IMR-90 (cell line): ENCODE measurements at regions not wholly inside any gene's neighbourhood (a gene's known extent, or its start where the extent isn't known, plus 50 kb on each side); places are given as distances from the start of the nearest gene placed in this dataset.

Experiments
- ATAC-seq: fragments of 200-7000 bp; cut with Tn5 transposase; 2 replicates; pipeline ENCODE4 v1.9.1; 2020; ENCODE audit warnings: low read depth, mild to moderate bottlenecking, moderate library complexity
- BruUV-seq: library from RNA; stranded (reverse); fragments of 400-500 nt; replicated peaks from 2 replicates; lab custom pipeline; 2021; lab: Mats Ljungman, UMichigan
- CTCF ChIA-PET: fragments of 300-600 bp; formaldehyde crosslinking; extraction: SDS; loops from one replicate; lab custom pipeline; 2021; ENCODE audit warnings: antibody characterized with exemption; lab: Yijun Ruan, JAX
- POLR2A ChIA-PET: fragments of 300-600 bp; sonication (Branson Sonifier 250); formaldehyde crosslinking; loops from one replicate; lab custom pipeline; 2022; ENCODE audit warnings: antibody characterized with exemption; ENCODE audit not compliant: unreplicated experiment; lab: Charles Lee
- DNase-seq: peaks from one replicate; pipeline ENCODE4 v3.0.0; 2013
- H2AFZ ChIP-seq: replicated peaks from 2 replicates; pipeline ENCODE3; 2013; ENCODE audit warnings: low read length, mild to moderate bottlenecking; ENCODE audit not compliant: poor library complexity
- H2AK5ac ChIP-seq: 2 replicates; pipeline ENCODE4 v1.6.1; 2013; ENCODE audit warnings: low read depth, low read length, inconsistent platforms
- H2AK9ac ChIP-seq: replicated peaks from 2 replicates; pipeline ENCODE3; 2013; ENCODE audit warnings: mild to moderate bottlenecking, low read depth, low read length, moderate library complexity; ENCODE audit not compliant: poor library complexity
- H2BK120ac ChIP-seq: 2 replicates; pipeline ENCODE4 v1.6.1; 2013; ENCODE audit warnings: low read depth, low read length, inconsistent platforms
- H2BK15ac ChIP-seq: 3 replicates; pipeline ENCODE4 v1.6.1; 2013; ENCODE audit warnings: low read depth, low read length, inconsistent platforms
- H2BK20ac ChIP-seq: 2 replicates; pipeline ENCODE4 v1.6.1; 2013; ENCODE audit warnings: low read depth, mild to moderate bottlenecking, inconsistent platforms, low read length, moderate library complexity
- H2BK5ac ChIP-seq: 2 replicates; pipeline ENCODE4 v1.6.1; 2013; ENCODE audit warnings: mild to moderate bottlenecking, low read depth, low read length, inconsistent platforms; ENCODE audit not compliant: poor library complexity, severe bottlenecking
- H3K14ac ChIP-seq: replicated peaks from 2 replicates; pipeline ENCODE4 v1.6.1; 2013; ENCODE audit warnings: low read depth, low read length, inconsistent platforms
- H3K18ac ChIP-seq: 2 replicates; pipeline ENCODE4 v1.6.1; 2013; ENCODE audit warnings: low read depth, low read length, control low read depth
- H3K23ac ChIP-seq: 2 replicates; pipeline ENCODE4 v1.6.1; 2013; ENCODE audit warnings: low read depth, low read length, inconsistent platforms
- H3K27ac ChIP-seq: 2 replicates; pipeline ENCODE4 v1.5.1; 2013; ENCODE audit warnings: mild to moderate bottlenecking, control low read depth, low read length; ENCODE audit not compliant: insufficient read depth
- H3K27me3 ChIP-seq: 2 replicates; pipeline ENCODE4 v1.6.1; 2013; ENCODE audit warnings: low read length; ENCODE audit not compliant: control insufficient read depth, insufficient read depth
- H3K36me3 ChIP-seq: 2 replicates; pipeline ENCODE4 v1.6.1; 2013; ENCODE audit warnings: low read length, mixed read lengths; ENCODE audit not compliant: control insufficient read depth, insufficient read depth
- H3K4ac ChIP-seq: 2 replicates; pipeline ENCODE4 v1.6.1; 2013; ENCODE audit warnings: low read depth, low read length, inconsistent platforms
- H3K4me1 ChIP-seq: 2 replicates; pipeline ENCODE4 v1.6.1; 2013; ENCODE audit warnings: low read length, mixed read lengths; ENCODE audit not compliant: control insufficient read depth, insufficient read depth
- H3K4me2 ChIP-seq: 2 replicates; pipeline ENCODE4 v1.6.1; 2013; ENCODE audit warnings: low read depth, mild to moderate bottlenecking, control low read depth, low read length, moderate library complexity
- H3K4me3 ChIP-seq: 2 replicates; pipeline ENCODE4 v1.5.1; 2013; ENCODE audit warnings: low read depth, mild to moderate bottlenecking, control low read depth, low read length, moderate library complexity; ENCODE audit not compliant: insufficient read depth
- H3K56ac ChIP-seq: 2 replicates; pipeline ENCODE4 v1.6.1; 2013; ENCODE audit warnings: low read length, inconsistent platforms; ENCODE audit not compliant: insufficient read depth; ENCODE audit errors: extremely low read depth
- H3K79me1 ChIP-seq, 2 experiments: 2 replicates each; pipeline ENCODE4 v1.6.1; 2013; ENCODE audit warnings: low read length in 2 of 2, inconsistent platforms in 1 of 2, low read depth in 1 of 2
- H3K9ac ChIP-seq: 2 replicates; pipeline ENCODE4 v1.6.1; 2013; ENCODE audit warnings: low read depth, low read length, control low read depth
- H3K9me1 ChIP-seq: 2 replicates; pipeline ENCODE4 v1.6.1; 2013; ENCODE audit warnings: low read length, inconsistent platforms; ENCODE audit not compliant: insufficient read depth
- H3K9me3 ChIP-seq: 2 replicates; pipeline ENCODE4 v1.6.1; 2013; ENCODE audit warnings: low read length; ENCODE audit not compliant: control insufficient read depth, insufficient read depth
- H4K20me1 ChIP-seq: 2 replicates; pipeline ENCODE4 v1.6.1; 2013; ENCODE audit warnings: low read length, inconsistent platforms; ENCODE audit not compliant: insufficient read depth
- H4K5ac ChIP-seq: 2 replicates; pipeline ENCODE4 v1.6.1; 2013; ENCODE audit warnings: mild to moderate bottlenecking, low read depth, low read length, control low read depth
- H4K8ac ChIP-seq, 2 experiments: 2 replicates each; pipeline ENCODE4 v1.6.1; 2013; ENCODE audit warnings: low read depth in 2 of 2, low read length in 2 of 2, control low read depth in 1 of 2, inconsistent platforms in 1 of 2
- H4K91ac ChIP-seq: 2 replicates; pipeline ENCODE4 v1.6.1; 2013; ENCODE audit warnings: low read depth, low read length, inconsistent platforms; ENCODE audit not compliant: insufficient read depth
- BHLHE40 ChIP-seq: fragments of 150-350 bp; IDR thresholded peaks from 2 replicates; pipeline ENCODE4 v1.6.1; 2016; ENCODE audit warnings: mild to moderate bottlenecking, low read depth, low read length
- CEBPB ChIP-seq: IDR thresholded peaks from 2 replicates; pipeline ENCODE4 v1.6.1; 2012; ENCODE audit warnings: low read depth, low read length, improper control_type of control experiment
- CHD1 ChIP-seq: IDR thresholded peaks from 2 replicates; pipeline ENCODE4 v1.6.1; 2012; ENCODE audit warnings: low read depth, low read length, improper control_type of control experiment
- CTCF ChIP-seq: conservative IDR thresholded peaks from 2 replicates; pipeline ENCODE4 v1.5.1; 2012; ENCODE audit warnings: mild to moderate bottlenecking, low read depth, low read length, improper control_type of control experiment
- ELK1 ChIP-seq: fragments of 150-350 bp; IDR thresholded peaks from 2 replicates; pipeline ENCODE4 v1.6.1; 2016; ENCODE audit warnings: low read depth, mild to moderate bottlenecking, low read length, moderate library complexity, borderline replicate concordance
- FOS ChIP-seq: fragments of 150-350 bp; IDR thresholded peaks from 2 replicates; pipeline ENCODE4 v1.6.1; 2016; ENCODE audit warnings: low read depth, low read length
- MAFK ChIP-seq: IDR thresholded peaks from 2 replicates; pipeline ENCODE4 v1.6.1; 2012; ENCODE audit warnings: low read depth, low read length, improper control_type of control experiment
- MAZ ChIP-seq: IDR thresholded peaks from 2 replicates; pipeline ENCODE4 v1.6.1; 2012; ENCODE audit warnings: low read depth, mild to moderate bottlenecking, low read length, improper control_type of control experiment, moderate library complexity, borderline replicate concordance
- MXI1 ChIP-seq: IDR thresholded peaks from 2 replicates; pipeline ENCODE4 v1.6.1; 2012; ENCODE audit warnings: low read depth, mild to moderate bottlenecking, low read length, moderate library complexity, borderline replicate concordance
- NFE2L2 ChIP-seq: fragments of 150-350 bp; IDR thresholded peaks from 2 replicates; pipeline ENCODE4 v1.6.1; 2016; ENCODE audit warnings: low read depth, mild to moderate bottlenecking, low read length
- POLR2A ChIP-seq: IDR thresholded peaks from 2 replicates; pipeline ENCODE4 v1.6.1; 2012; ENCODE audit warnings: mild to moderate bottlenecking, low read depth, low read length
- RAD21 ChIP-seq: IDR thresholded peaks from 2 replicates; pipeline ENCODE4 v1.6.1; 2012; ENCODE audit warnings: low read length, improper control_type of control experiment
- RCOR1 ChIP-seq: IDR thresholded peaks from 2 replicates; pipeline ENCODE4 v1.6.1; 2012; ENCODE audit warnings: mild to moderate bottlenecking, low read length, improper control_type of control experiment; ENCODE audit not compliant: insufficient replicate concordance
- SMC3 ChIP-seq: fragments of 150-350 bp; IDR thresholded peaks from 2 replicates; pipeline ENCODE4 v1.6.1; 2016; ENCODE audit warnings: low read depth, mild to moderate bottlenecking, antibody characterized with exemption, low read length, moderate library complexity
- USF2 ChIP-seq: fragments of 150-350 bp; IDR thresholded peaks from 2 replicates; pipeline ENCODE4 v1.6.1; 2017; ENCODE audit warnings: mild to moderate bottlenecking, antibody characterized with exemption, low read length, low read depth
- WGBS, 2 experiments: methylation state at CpG; one replicate each; pipeline versions ENCODE4 v1.1.5 to v1.1.7; 2013; ENCODE audit warnings: missing lambda C conversion rate in 2 of 2; ENCODE audit not compliant: insufficient read length in 1 of 2; ENCODE audit errors: extremely low coverage in 2 of 2; 5-methylcytosine and 5-hydroxymethylcytosine counted together
- dilution Hi-C: fragments of 300-500 bp; cut with HindIII; formaldehyde crosslinking; loops from one replicate; pipeline ENCODE4 v1.14.3; 2018; ENCODE audit warnings: low sequenced_read_pairs; ENCODE audit not compliant: unreplicated experiment
- in situ Hi-C: fragments of 300-500 bp; cut with MboI; formaldehyde crosslinking; loops from 3 replicates; pipeline ENCODE4 v1.14.3; 2019; ENCODE audit warnings: low sequenced_read_pairs, inconsistent platforms, mixed read lengths
- intact Hi-C: fragments of 100-400 bp; cut with micrococcal nuclease; formaldehyde crosslinking; loops from 2 replicates; pipeline ENCODE4 v1.10.0; 2022

- ATAC-seq = peak; percentile 48
- H3K4me2 ChIP-seq = no peak overlapping the region
- 0 out of 2 replicates have a peak, but pooled peaks cover 7% of the 10 kb centered on the region for H3K9me1 ChIP-seq
- dilution Hi-C loops (no loop called here), in situ Hi-C loops (no loop called here), intact Hi-C loops (loop anchor here (1.0 kb wide), 1 partner anchor 9 kb away; no protein-coding TSS in a partner anchor)
- no peak overlapping the region for H3K4ac ChIP-seq
- POLR2A ChIA-PET = no interaction called here
- no peak overlapping the region for H3K4me3 ChIP-seq
- H2AK9ac ChIP-seq = no peak overlapping the region
- H3K4me1 ChIP-seq = peaks cover 2% of the 10 kb centered on the region; the same call in 1 of the 2 replicates
- CTCF ChIA-PET = interaction anchor here (1.3 kb wide), 1 partner anchor 16 kb away, joined by 6 read pairs; no protein-coding TSS in a partner anchor
- H2BK20ac ChIP-seq = no peak overlapping the region; the same call in 1 of the 2 replicates
- no CpG with 5 or more reads among the region's 2 CpGs for WGBS, 2 experiments
- H4K5ac ChIP-seq = no peak overlapping the region
- H3K18ac ChIP-seq = no peak overlapping the region
- H3K9ac ChIP-seq = no peak overlapping the region
- H4K91ac ChIP-seq = no peak overlapping the region
- peaks cover 1% of the 10 kb centered on the region; the same call in 1 of the 2 replicates for H3K9me3 ChIP-seq
- H3K27me3 ChIP-seq = no peaks in the 10 kb centered on the region; the same call in 1 of the 2 replicates
- H3K23ac ChIP-seq = no peak overlapping the region
- H3K56ac ChIP-seq = no peak overlapping the region
- H3K79me1 ChIP-seq = no peaks in the 10 kb centered on the region
- no peak overlapping the region for H3K27ac ChIP-seq
- H2AK5ac ChIP-seq = no peak overlapping the region
- no peak overlapping the region for H3K14ac ChIP-seq
- TF ChIP-seq BHLHE40 (no peak), NFE2L2 (no peak), USF2 (no peak), CTCF (no peak), FOS (no peak), SMC3 (no peak), CEBPB (no peak), RAD21 (no peak), RCOR1 (no peak), POLR2A (no peak), CHD1 (no peak), ELK1 (no peak), MAZ (no peak), MAFK (no peak), MXI1 (no peak)
- H3K36me3 ChIP-seq = no peaks in the 10 kb centered on the region
- no peak overlapping the region for H2BK5ac ChIP-seq
- H2BK15ac ChIP-seq = no peak overlapping the region
- no peak overlapping the region for H2AFZ ChIP-seq
- H4K8ac ChIP-seq = no peak overlapping the region
- H4K20me1 ChIP-seq = no peaks in the 10 kb centered on the region
- DNase-seq = peak; percentile 86
- BruUV-seq = no TSS peak
- no peak overlapping the region for H2BK120ac ChIP-seq
Observed at GRCh38 chr11:100593291-100593690, 93.8 kb upstream of the ARHGAP42 start.
